GM23338 (cell line): ENCODE measurements at regions not wholly inside any gene's neighbourhood (a gene's known extent, or its start where the extent isn't known, plus 50 kb on each side); places are given as distances from the start of the nearest gene placed in this dataset.

Experiments used
- ATAC-seq: fragments of 200-7000 bp; cut with Tn5 transposase; 3 replicates; pipeline ENCODE4 v1.9.1; 2020
- DNase-seq: peaks from one replicate; pipeline ENCODE4 v3.0.0-alpha.2; 2015; ENCODE audit warnings: low spot score
- H2AFZ ChIP-seq: fragments of 200-600 bp; sonication (generic); 2 replicates; pipeline ENCODE4 v1.8.0; 2016; ENCODE audit warnings: antibody characterized with exemption, mild to moderate bottlenecking, moderate library complexity
- H3F3A ChIP-seq: fragments of 200-600 bp; sonication (generic); replicated peaks from 2 replicates; pipeline ENCODE4 v1.8.0; 2017; ENCODE audit warnings: antibody characterized with exemption, mixed run types, low read depth
- H3K27ac ChIP-seq: fragments of 200-600 bp; sonication (generic); 2 replicates; pipeline ENCODE4 v1.6.1; 2016; ENCODE audit warnings: low read depth
- H3K27me3 ChIP-seq: fragments of 200-600 bp; sonication (generic); 2 replicates; pipeline ENCODE4 v1.8.0; 2016; ENCODE audit warnings: mild to moderate bottlenecking, mixed run types, moderate library complexity; ENCODE audit not compliant: insufficient read depth
- H3K36me3 ChIP-seq: fragments of 200-600 bp; sonication (generic); 2 replicates; pipeline ENCODE4 v1.8.0; 2016; ENCODE audit warnings: mild to moderate bottlenecking; ENCODE audit not compliant: insufficient read depth
- H3K4me1 ChIP-seq: fragments of 200-600 bp; sonication (generic); 2 replicates; pipeline ENCODE4 v1.8.0; 2016; ENCODE audit warnings: mild to moderate bottlenecking, moderate library complexity; ENCODE audit not compliant: insufficient read depth
- H3K4me2 ChIP-seq: fragments of 200-600 bp; sonication (generic); 2 replicates; pipeline ENCODE4 v1.7.1; 2017; ENCODE audit warnings: mixed run types
- H3K4me3 ChIP-seq: fragments of 200-600 bp; sonication (generic); 2 replicates; pipeline ENCODE4 v1.6.1; 2016; ENCODE audit warnings: mixed run types
- H3K79me2 ChIP-seq: fragments of 200-600 bp; sonication (generic); replicated peaks from 2 replicates; pipeline ENCODE4 v1.8.0; 2017; ENCODE audit warnings: mild to moderate bottlenecking; ENCODE audit not compliant: insufficient read depth
- H3K9me2 ChIP-seq: fragments of 200-600 bp; sonication (generic); 2 replicates; pipeline ENCODE4 v1.8.0; 2017; ENCODE audit not compliant: insufficient read depth
- H4K20me1 ChIP-seq: fragments of 200-600 bp; sonication (generic); replicated peaks from 2 replicates; pipeline ENCODE4 v1.8.0; 2017; ENCODE audit warnings: mild to moderate bottlenecking; ENCODE audit not compliant: insufficient read depth
- H3K27ac Mint-ChIP-seq: 2 replicates; pipeline ENCODE4 v1.8.0; 2020; ENCODE audit warnings: inconsistent platforms, mild to moderate bottlenecking, moderate library complexity, mixed read lengths
- H3K27me3 Mint-ChIP-seq: 3 replicates; pipeline ENCODE4 v1.8.0; 2022; ENCODE audit warnings: low read depth, mild to moderate bottlenecking, moderate library complexity, mixed read lengths, inconsistent platforms; ENCODE audit not compliant: insufficient read depth, poor library complexity
- H3K36me3 Mint-ChIP-seq: 3 replicates; pipeline ENCODE4 v1.8.0; 2021; ENCODE audit warnings: low read depth, mild to moderate bottlenecking, inconsistent platforms, moderate library complexity, mixed read lengths
- H3K4me1 Mint-ChIP-seq: 3 replicates; pipeline ENCODE4 v1.8.0; 2020; ENCODE audit warnings: mild to moderate bottlenecking, inconsistent platforms, mixed read lengths
- H3K4me3 Mint-ChIP-seq: 3 replicates; pipeline ENCODE4 v1.8.0; 2021; ENCODE audit warnings: moderate library complexity, mild to moderate bottlenecking, inconsistent platforms, mixed read lengths
- H3K9me3 Mint-ChIP-seq: 3 replicates; pipeline ENCODE4 v1.8.0; 2020; ENCODE audit warnings: moderate library complexity, mild to moderate bottlenecking, inconsistent platforms, mixed read lengths
- CREB1 ChIP-seq: fragments of 250-450 bp; sonication (Bioruptor Pico); IDR thresholded peaks from 2 replicates; pipeline ENCODE4 v1.5.0; 2020; ENCODE audit warnings: low read depth, mild to moderate bottlenecking, moderate library complexity
- EZH2 ChIP-seq: fragments of 200-600 bp; sonication (generic); IDR thresholded peaks from one replicate; pipeline ENCODE4 v1.8.0; 2017; ENCODE audit warnings: antibody characterized with exemption, mild to moderate bottlenecking, low read depth; ENCODE audit not compliant: unreplicated experiment
- EZH2phosphoT487 ChIP-seq: fragments of 200-600 bp; sonication (generic); IDR thresholded peaks from one replicate; pipeline ENCODE4 v1.8.1; 2018; ENCODE audit warnings: antibody characterized with exemption; ENCODE audit not compliant: unreplicated experiment
- JUNB ChIP-seq: IDR thresholded peaks from one replicate; pipeline ENCODE4 v1.6.1; 2016; ENCODE audit warnings: antibody characterized with exemption; ENCODE audit not compliant: unreplicated experiment
- NANOG ChIP-seq: IDR thresholded peaks from 2 replicates; pipeline ENCODE4 v1.6.1; 2016; ENCODE audit warnings: antibody characterized with exemption, borderline replicate concordance
- ZNF114 ChIP-seq: fragments of 250-450 bp; sonication (Bioruptor Pico); IDR thresholded peaks from 2 replicates; pipeline ENCODE4 v1.5.0; 2020; ENCODE audit warnings: mild to moderate bottlenecking, moderate library complexity
- ZNF331 ChIP-seq: fragments of 250-450 bp; sonication (Bioruptor Pico); IDR thresholded peaks from 2 replicates; pipeline ENCODE4 v1.5.0; 2020; ENCODE audit warnings: low read depth, mild to moderate bottlenecking, moderate library complexity
- TF ChIP-seq, protein P1 (sequence below): fragments of 250-450 bp; sonication (Bioruptor Pico); IDR thresholded peaks from 2 replicates; pipeline ENCODE4 v1.5.0; 2020; ENCODE audit warnings: mild to moderate bottlenecking, moderate library complexity

- TF ChIP-seq, protein P1, sequence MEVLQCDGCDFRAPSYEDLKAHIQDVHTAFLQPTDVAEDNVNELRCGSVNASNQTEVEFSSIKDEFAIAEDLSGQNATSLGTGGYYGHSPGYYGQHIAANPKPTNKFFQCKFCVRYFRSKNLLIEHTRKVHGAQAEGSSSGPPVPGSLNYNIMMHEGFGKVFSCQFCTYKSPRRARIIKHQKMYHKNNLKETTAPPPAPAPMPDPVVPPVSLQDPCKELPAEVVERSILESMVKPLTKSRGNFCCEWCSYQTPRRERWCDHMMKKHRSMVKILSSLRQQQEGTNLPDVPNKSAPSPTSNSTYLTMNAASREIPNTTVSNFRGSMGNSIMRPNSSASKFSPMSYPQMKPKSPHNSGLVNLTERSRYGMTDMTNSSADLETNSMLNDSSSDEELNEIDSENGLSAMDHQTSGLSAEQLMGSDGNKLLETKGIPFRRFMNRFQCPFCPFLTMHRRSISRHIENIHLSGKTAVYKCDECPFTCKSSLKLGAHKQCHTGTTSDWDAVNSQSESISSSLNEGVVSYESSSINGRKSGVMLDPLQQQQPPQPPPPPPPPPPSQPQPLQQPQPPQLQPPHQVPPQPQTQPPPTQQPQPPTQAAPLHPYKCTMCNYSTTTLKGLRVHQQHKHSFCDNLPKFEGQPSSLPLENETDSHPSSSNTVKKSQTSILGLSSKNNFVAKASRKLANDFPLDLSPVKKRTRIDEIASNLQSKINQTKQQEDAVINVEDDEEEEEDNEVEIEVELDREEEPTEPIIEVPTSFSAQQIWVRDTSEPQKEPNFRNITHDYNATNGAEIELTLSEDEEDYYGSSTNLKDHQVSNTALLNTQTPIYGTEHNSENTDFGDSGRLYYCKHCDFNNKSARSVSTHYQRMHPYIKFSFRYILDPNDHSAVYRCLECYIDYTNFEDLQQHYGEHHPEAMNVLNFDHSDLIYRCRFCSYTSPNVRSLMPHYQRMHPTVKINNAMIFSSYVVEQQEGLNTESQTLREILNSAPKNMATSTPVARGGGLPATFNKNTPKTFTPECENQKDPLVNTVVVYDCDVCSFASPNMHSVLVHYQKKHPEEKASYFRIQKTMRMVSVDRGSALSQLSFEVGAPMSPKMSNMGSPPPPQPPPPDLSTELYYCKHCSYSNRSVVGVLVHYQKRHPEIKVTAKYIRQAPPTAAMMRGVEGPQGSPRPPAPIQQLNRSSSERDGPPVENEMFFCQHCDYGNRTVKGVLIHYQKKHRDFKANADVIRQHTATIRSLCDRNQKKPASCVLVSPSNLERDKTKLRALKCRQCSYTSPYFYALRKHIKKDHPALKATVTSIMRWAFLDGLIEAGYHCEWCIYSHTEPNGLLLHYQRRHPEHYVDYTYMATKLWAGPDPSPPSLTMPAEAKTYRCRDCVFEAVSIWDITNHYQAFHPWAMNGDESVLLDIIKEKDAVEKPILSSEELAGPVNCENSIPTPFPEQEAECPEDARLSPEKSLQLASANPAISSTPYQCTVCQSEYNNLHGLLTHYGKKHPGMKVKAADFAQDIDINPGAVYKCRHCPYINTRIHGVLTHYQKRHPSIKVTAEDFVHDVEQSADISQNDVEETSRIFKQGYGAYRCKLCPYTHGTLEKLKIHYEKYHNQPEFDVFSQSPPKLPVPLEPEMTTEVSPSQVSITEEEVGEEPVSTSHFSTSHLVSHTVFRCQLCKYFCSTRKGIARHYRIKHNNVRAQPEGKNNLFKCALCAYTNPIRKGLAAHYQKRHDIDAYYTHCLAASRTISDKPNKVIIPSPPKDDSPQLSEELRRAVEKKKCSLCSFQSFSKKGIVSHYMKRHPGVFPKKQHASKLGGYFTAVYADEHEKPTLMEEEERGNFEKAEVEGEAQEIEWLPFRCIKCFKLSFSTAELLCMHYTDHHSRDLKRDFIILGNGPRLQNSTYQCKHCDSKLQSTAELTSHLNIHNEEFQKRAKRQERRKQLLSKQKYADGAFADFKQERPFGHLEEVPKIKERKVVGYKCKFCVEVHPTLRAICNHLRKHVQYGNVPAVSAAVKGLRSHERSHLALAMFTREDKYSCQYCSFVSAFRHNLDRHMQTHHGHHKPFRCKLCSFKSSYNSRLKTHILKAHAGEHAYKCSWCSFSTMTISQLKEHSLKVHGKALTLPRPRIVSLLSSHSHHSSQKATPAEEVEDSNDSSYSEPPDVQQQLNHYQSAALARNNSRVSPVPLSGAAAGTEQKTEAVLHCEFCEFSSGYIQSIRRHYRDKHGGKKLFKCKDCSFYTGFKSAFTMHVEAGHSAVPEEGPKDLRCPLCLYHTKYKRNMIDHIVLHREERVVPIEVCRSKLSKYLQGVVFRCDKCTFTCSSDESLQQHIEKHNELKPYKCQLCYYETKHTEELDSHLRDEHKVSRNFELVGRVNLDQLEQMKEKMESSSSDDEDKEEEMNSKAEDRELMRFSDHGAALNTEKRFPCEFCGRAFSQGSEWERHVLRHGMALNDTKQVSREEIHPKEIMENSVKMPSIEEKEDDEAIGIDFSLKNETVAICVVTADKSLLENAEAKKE (CRISPR knock-in tag) = no peak
Measured at GRCh38 chr10:4606856-4607636, 219.0 kb upstream of the AKR1E2 start (continued).

- H3K9me3 Mint-ChIP-seq = no peaks in the 10 kb centered on the region
- ATAC-seq (no peak), DNase-seq (no peak)
- Histone ChIP-seq H3K4me1 (no peaks in the 10 kb centered on the region), H3K4me3 (no peak overlapping the region), H3K4me2 (no peak overlapping the region), H3K27ac (no peak overlapping the region), H3K36me3 (peaks cover 2% of the 10 kb centered on the region; the same call in 1 of the 2 replicates), H2AFZ (no peak overlapping the region), H3F3A (no peaks in the 10 kb centered on the region), H3K79me2 (no peaks in the 10 kb centered on the region), H3K27me3 (no peaks in the 10 kb centered on the region), H3K9me2 (no peaks in the 10 kb centered on the region), H4K20me1 (no peaks in the 10 kb centered on the region)
- no peaks in the 10 kb centered on the region for H3K4me1 Mint-ChIP-seq
- H3K27ac Mint-ChIP-seq = no peak overlapping the region
- H3K36me3 Mint-ChIP-seq = no peaks in the 10 kb centered on the region
- H3K27me3 Mint-ChIP-seq = peaks cover 2% of the 10 kb centered on the region
- no peak overlapping the region for H3K4me3 Mint-ChIP-seq
- TF ChIP-seq, protein P1 (CRISPR knock-in tag) = no peak
- no peak for TF ChIP-seq CREB1 (CRISPR knock-in tag)
- no peak for TF ChIP-seq ZNF331 (CRISPR knock-in tag)
- TF ChIP-seq EZH2phosphoT487 = no peak
- TF ChIP-seq NANOG = no peak
- TF ChIP-seq ZNF114 (CRISPR knock-in tag) = no peak
- TF ChIP-seq JUNB = no peak
- TF ChIP-seq EZH2 = no peak
Measured at GRCh38 chr10:4602764-4603491, 223.1 kb upstream of the AKR1E2 start.
